ENCODE measurements at regions not wholly inside any gene's neighbourhood (a gene's known extent, or its start where the extent isn't known, plus 50 kb on each side); places are given as distances from the start of the nearest gene placed in this dataset.

- TF ChIP-seq, protein P1, sequence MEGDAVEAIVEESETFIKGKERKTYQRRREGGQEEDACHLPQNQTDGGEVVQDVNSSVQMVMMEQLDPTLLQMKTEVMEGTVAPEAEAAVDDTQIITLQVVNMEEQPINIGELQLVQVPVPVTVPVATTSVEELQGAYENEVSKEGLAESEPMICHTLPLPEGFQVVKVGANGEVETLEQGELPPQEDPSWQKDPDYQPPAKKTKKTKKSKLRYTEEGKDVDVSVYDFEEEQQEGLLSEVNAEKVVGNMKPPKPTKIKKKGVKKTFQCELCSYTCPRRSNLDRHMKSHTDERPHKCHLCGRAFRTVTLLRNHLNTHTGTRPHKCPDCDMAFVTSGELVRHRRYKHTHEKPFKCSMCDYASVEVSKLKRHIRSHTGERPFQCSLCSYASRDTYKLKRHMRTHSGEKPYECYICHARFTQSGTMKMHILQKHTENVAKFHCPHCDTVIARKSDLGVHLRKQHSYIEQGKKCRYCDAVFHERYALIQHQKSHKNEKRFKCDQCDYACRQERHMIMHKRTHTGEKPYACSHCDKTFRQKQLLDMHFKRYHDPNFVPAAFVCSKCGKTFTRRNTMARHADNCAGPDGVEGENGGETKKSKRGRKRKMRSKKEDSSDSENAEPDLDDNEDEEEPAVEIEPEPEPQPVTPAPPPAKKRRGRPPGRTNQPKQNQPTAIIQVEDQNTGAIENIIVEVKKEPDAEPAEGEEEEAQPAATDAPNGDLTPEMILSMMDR (IDR thresholded peaks at IDR 0.05): no peak
- TF ChIP-seq POLR2A (IDR thresholded peaks at IDR 0.05): no peak
These were observed 176.5 kb upstream of the PFN2 start for GRCh38 chr3:150146991-150147761.
